Stimulated activated CD4-positive, alpha-beta T cell treated with anti-CD3 and anti-CD28 coated beads, Interleukin-12 subunit alpha, Interleukin-12 subunit beta, amount 100 ng/mL, for 24 hours (primary cell): ENCODE measurements at regions not wholly inside any gene's neighbourhood (a gene's known extent, or its start where the extent isn't known, plus 50 kb on each side); places are given as distances from the start of the nearest gene placed in this dataset.

Experiments
- DNase-seq, 2 experiments: peaks; one replicate each; pipeline ENCODE4 v3.0.0-alpha.2; 2020; ENCODE audit warnings: low read depth in 2 of 2

GRCh38 chr10:44618910-44619309, 234.0 kb upstream of the CXCL12 start:
- DNase-seq: no peak

GRCh38 chr10:44619521-44619920, 234.6 kb upstream of the CXCL12 start:
- no peak for DNase-seq

GRCh38 chr10:44619975-44620374, 235.1 kb upstream of the CXCL12 start:
- DNase-seq: no peak

- no peak for DNase-seq
Measured at GRCh38 chr10:44627591-44628354, 242.9 kb upstream of the CXCL12 start.

GRCh38 chr10:44628921-44629320, 244.0 kb upstream of the CXCL12 start:
- DNase-seq: no peak

- no peak for DNase-seq
Measured at GRCh38 chr10:44635176-44635575, 250.3 kb upstream of the CXCL12 start.

GRCh38 chr10:44636625-44637024, 251.7 kb upstream of the CXCL12 start:
- no peak for DNase-seq

- no peak for DNase-seq
Measured at GRCh38 chr10:44640429-44640828, 255.5 kb upstream of the CXCL12 start.

- DNase-seq: no peak
Measured at GRCh38 chr10:44647473-44647872, 262.6 kb upstream of the CXCL12 start.

GRCh38 chr10:44647877-44648542, 263.1 kb upstream of the CXCL12 start:
- no peak for DNase-seq

GRCh38 chr10:44650691-44651661, 260.2 kb upstream of the TMEM72 start:
- DNase-seq: no peak

- DNase-seq: no peak
Measured at GRCh38 chr10:44651834-44652233, 259.3 kb upstream of the TMEM72 start.

GRCh38 chr10:44659320-44659719, 251.8 kb upstream of the TMEM72 start:
- no peak for DNase-seq

GRCh38 chr10:44660271-44660670, 250.9 kb upstream of the TMEM72 start:
- DNase-seq: no peak

GRCh38 chr10:44662051-44662450, 249.1 kb upstream of the TMEM72 start:
- no peak for DNase-seq

- DNase-seq: no peak
Measured at GRCh38 chr10:44668336-44668735, 242.8 kb upstream of the TMEM72 start.

- DNase-seq: no peak
Measured at GRCh38 chr10:44671319-44671718, 239.8 kb upstream of the TMEM72 start.

GRCh38 chr10:44673245-44673983, 237.7 kb upstream of the TMEM72 start:
- no peak for DNase-seq

- DNase-seq: no peak
Measured at GRCh38 chr10:44674536-44675386, 236.4 kb upstream of the TMEM72 start.

- no peak for DNase-seq
Measured at GRCh38 chr10:44675387-44675874, 235.7 kb upstream of the TMEM72 start.
